ENCODE measurements at regions not wholly inside any gene's neighbourhood (a gene's known extent, or its start where the extent isn't known, plus 50 kb on each side); places are given as distances from the start of the nearest gene placed in this dataset.
"Not testable (repeated sequence)": the region's sequence is repeated elsewhere in the genome, so short reads cannot be mapped to it uniquely, and the experiment has no call there.

- TF ChIP-seq ZNF263 (CRISPR knock-in tag; IDR thresholded peaks at IDR 0.05; ENCODE audit: low read depth); ZBTB21 (CRISPR knock-in tag; IDR thresholded peaks at IDR 0.05; ENCODE audit: borderline replicate concordance); MAX (CRISPR knock-in tag; IDR thresholded peaks at IDR 0.05); USF1 (CRISPR knock-in tag; IDR thresholded peaks at IDR 0.05); TEAD4 (CRISPR knock-in tag; IDR thresholded peaks at IDR 0.05); ATF1 (CRISPR knock-in tag; IDR thresholded peaks at IDR 0.05); CTCF (IDR thresholded peaks at IDR 0.05); ZNF416 (CRISPR knock-in tag; IDR thresholded peaks at IDR 0.05); ZNF532 (CRISPR knock-in tag; IDR thresholded peaks at IDR 0.05; ENCODE audit: borderline replicate concordance): not testable (repeated sequence)
Measured at GRCh38 chr6:60567447-60568187, 1718.4 kb downstream of the KHDRBS2 start.
